Left hindlimb (tissue), 1 donor: ENCODE measurements at regions not wholly inside any gene's neighbourhood (a gene's known extent, or its start where the extent isn't known, plus 50 kb on each side); places are given as distances from the start of the nearest gene placed in this dataset.

ENCODE experiments used
- DNase-seq: peaks from one replicate; pipeline ENCODE4 v3.0.0-alpha.2; 2018

- DNase-seq: no peak
Observed at GRCh38 chr6:145042559-145042958, 692.8 kb downstream of the EPM2A start.

GRCh38 chr6:145043926-145044500 is 691.3 kb downstream of the EPM2A start:
- no peak for DNase-seq

- DNase-seq: no peak
Observed at GRCh38 chr6:145044641-145045246, 690.6 kb downstream of the EPM2A start.

DNA sequence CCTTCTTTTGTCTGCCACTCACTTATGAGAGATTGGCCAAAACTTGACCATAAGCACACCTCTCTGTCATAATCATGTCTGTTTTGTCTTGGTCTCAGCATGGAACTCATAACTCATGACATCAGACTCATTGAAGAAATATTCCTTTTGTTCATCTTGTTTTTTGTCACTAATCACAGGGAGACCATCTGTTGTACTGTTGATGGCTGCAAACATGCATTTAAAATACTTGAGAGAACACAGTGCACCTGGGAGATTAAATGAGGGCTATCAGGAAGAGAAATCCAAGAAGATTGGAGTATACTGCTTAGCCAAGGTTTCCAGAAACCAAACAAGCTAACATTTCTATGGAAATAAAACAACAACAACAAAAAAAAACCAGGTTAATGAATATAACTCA is 689.7 kb downstream of the EPM2A start:
- DNase-seq: no peak

DNA sequence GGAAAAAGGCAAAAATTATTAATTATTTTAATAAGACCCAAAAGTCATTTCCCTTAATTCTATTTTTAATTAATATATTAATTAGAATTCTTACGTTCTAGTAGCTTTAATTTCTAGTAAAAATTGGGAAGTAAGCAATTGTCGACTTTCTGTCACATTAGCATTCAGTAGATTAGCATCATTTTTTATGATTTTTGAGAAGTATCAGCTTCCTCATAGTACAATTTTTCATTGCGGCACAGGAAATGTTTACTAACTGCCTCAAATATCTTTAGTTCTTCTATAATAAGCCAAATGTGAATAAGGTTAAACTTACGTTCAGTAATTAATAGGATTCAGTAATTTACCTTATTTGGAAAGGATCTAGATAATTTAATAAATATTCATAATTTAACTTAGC is 687.4 kb downstream of the EPM2A start:
- no peak for DNase-seq

DNA sequence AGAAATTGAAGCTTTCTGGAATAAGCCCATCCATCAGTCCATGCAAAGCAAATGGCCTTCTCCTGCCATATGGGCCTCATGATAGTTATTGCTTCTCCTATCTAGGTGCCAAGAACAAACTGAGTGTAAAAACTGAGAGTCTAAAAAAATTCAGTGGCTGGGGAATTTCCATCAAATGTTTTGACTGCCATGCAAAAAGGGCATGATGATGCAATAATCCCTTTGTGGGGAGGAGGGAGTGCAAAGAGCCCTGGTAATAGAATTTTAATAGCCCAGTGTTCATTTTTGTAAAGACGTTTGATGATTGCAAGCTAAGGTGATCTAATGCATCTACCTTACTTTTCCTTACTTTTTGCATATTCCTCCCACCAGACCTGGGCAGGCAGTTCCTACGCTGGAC is 683.7 kb downstream of the EPM2A start:
- DNase-seq: no peak

GRCh38 chr6:145055567-145055966 is 679.8 kb downstream of the EPM2A start:
- DNase-seq: no peak

- no peak for DNase-seq
Observed at GRCh38 chr6:145060714-145061113, 674.6 kb downstream of the EPM2A start.

GRCh38 chr6:145063091-145063490 is 672.2 kb downstream of the EPM2A start:
- no peak for DNase-seq

DNA sequence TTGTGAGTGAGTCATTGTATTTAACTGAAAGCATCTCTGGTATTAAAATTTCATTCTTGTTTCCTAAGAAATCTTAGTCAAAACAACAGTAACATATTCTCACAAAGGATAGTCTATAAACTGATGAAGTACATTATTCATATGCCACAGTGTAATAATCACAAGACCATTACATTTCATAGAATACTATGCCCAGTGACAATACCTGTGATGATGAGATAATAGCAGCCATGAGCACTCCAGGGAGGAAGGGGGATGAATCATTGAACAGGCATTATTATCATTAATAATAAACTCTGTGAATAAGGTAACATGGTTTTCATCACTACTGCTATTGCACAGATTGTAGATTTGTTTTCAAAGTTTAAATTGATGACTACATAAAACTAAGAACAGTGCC is 667.9 kb downstream of the EPM2A start:
- no peak for DNase-seq

- DNase-seq: no peak
Observed at GRCh38 chr6:145068577-145068976, 666.7 kb downstream of the EPM2A start.

- no peak for DNase-seq
Observed at GRCh38 chr6:145069966-145070365, 665.4 kb downstream of the EPM2A start.

DNA sequence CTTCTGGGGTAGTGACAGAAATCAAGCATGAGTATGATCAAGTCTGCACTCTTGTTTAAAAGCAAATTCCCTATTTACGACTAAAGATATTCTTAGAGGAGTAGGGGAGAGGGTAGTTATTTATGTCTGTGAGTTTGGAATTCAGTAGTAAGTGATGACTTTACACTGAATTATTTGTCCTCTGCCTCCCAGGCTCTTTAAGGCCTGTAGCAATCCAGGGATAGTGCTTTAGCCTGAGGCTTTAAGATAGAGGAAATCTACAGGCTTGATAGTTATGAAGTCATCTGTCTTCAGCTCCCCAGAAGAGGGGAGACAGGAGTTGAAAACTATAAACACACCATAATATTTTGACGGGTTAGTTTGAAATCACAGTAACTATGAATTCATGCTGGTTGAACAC is 664.5 kb downstream of the EPM2A start:
- DNase-seq: no peak

DNA sequence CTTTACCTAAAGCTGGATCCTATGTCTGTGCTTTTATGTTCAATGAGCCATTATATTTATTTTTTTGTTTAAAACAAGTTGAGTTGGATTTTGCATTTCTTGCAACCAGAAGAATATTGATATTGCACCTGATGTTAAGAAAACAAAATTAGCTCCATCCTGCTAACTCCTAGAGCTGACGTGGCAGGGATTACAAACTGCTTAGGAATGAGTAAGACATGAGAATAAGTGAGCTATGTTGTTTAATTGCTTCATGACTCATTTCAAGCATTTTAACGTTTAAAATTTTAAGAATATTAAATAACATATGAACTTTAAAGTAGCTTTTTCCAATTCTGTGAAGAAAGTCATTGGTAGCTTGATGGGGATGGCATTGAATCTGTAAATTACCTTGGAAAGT is 663.5 kb downstream of the EPM2A start:
- no peak for DNase-seq

GRCh38 chr6:145073811-145074210 is 661.5 kb downstream of the EPM2A start:
- DNase-seq: no peak

GRCh38 chr6:145074805-145075204 is 660.5 kb downstream of the EPM2A start:
- DNase-seq: no peak

DNA sequence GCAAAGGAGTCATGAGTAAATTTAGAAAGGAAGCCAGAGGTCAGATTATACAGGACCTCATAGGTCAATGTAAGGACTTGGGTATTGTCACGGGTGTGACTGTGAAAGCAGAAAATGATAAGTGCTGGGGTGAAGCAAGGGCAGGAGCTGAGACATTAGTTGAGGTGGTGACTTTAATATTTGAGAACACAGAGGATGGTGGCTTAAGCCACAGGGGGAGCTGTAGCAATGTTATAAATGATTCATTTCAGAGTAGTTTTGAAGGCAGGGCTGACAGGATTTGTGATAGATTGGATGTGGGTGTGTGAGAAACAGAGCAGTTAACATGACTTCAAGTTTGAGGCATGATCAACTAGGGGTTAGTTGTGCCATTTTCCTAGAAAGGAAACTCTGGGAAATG is 659.9 kb downstream of the EPM2A start:
- DNase-seq: no peak

- no peak for DNase-seq
Observed at GRCh38 chr6:145076115-145076841, 659.0 kb downstream of the EPM2A start.

GRCh38 chr6:145077382-145077781 is 657.9 kb downstream of the EPM2A start:
- DNase-seq: no peak

- no peak for DNase-seq
Observed at GRCh38 chr6:145080651-145081050, 654.7 kb downstream of the EPM2A start.

DNA sequence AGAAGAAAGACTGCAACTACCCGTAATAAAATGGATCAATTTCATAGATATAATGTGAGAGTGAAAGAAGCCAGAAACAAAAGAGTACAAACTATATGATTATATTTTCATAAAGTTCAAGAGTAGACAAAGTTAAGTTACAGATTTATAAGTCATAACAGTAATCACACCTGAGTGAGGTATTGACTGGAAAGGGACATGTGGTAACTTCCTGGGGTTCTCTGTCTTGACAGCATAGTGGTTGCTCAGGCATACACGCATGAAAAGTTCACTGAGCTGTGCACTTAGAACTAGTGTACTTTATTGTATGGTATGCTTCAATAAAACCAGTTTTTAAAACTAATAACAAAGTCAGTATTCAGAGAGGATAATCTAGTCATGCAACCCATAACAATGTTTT is 653.6 kb downstream of the EPM2A start:
- no peak for DNase-seq

GRCh38 chr6:145082359-145082758 is 653.0 kb downstream of the EPM2A start:
- no peak for DNase-seq

GRCh38 chr6:145086197-145086596 is 649.1 kb downstream of the EPM2A start:
- no peak for DNase-seq

DNA sequence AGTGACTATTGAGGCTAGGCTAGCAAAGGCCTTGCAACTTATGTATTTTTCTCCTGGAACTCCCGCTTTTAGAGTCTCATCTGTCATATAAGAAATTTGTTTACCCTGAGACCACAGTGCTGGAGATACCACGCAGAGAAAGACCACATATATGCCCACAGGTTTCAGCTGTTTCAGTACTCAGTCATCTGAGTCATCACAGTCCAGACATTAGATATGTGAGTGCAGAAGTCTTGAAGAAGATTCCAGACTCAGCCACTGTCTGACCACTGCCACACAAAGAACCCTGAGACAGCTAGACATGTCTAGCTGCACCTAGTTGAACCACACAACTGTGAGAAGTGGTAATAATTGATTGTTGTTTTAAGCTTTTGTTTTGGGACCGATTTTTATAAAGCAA is 648.3 kb downstream of the EPM2A start:
- no peak for DNase-seq
